CD4-positive, alpha-beta T cell treated with Interleukin-17A for 4 hours (primary cell): ENCODE measurements at regions not wholly inside any gene's neighbourhood (a gene's known extent, or its start where the extent isn't known, plus 50 kb on each side); places are given as distances from the start of the nearest gene placed in this dataset.

Source experiments
- DNase-seq: peaks from one replicate; pipeline ENCODE4 v3.0.0-alpha.2; 2020; ENCODE audit warnings: mixed read lengths

DNA sequence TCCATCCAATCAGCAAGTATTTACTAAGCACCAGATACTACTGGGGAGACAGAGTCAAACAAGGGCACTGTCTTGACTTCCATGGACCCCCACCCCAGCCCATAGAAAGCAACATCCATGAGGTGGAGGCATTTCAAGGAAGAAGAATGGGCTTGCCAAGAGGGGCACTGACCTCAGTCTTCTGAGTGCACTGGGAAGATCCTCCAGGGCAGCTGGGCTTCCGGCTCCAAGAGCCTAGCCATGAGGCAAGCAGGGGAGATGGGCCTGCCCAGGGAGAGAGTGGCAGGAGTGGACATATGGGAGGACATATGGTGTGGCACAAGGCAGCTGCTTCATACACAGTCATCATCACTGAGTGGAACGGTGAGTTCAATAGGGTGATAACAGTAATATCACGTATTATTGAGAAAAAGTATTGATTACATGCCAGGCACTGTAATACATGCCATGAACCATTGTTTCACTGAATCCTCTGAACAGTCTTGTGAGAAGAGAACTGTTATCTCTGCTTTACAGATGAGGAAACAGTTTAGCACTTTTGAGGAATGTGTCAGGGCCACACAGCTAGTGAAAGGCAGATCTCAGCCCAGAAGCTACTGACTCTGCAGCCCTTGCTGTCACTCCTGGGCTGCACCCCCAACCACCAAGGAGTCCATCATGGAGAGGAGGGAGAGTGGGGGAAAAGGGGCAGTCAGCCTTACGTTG lies 331.7 kb upstream of the ZMIZ1 start:
- DNase-seq: no peak

GRCh38 chr10:78737883-78738856 lies 330.6 kb upstream of the ZMIZ1 start:
- DNase-seq: no peak

DNA sequence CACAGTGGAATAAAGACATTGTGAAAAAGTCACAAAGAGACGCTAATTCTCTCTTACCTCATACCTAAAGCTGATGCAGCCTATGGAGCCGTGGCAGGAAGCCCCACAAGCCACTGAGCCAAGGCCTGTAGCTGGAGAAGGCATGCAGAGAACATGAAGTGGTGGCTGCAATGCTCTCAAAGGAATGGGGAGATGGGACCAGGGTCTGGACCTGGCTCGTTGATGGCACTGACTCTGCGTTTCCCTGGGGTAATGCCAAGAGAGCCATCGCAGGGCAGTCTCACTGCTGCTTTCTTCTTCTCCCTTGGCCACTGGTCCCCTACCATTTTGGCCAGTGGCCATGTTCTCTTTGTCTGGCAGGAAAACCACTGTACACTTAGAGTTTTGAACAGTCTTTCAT lies 329.9 kb upstream of the ZMIZ1 start:
- no peak for DNase-seq

DNA sequence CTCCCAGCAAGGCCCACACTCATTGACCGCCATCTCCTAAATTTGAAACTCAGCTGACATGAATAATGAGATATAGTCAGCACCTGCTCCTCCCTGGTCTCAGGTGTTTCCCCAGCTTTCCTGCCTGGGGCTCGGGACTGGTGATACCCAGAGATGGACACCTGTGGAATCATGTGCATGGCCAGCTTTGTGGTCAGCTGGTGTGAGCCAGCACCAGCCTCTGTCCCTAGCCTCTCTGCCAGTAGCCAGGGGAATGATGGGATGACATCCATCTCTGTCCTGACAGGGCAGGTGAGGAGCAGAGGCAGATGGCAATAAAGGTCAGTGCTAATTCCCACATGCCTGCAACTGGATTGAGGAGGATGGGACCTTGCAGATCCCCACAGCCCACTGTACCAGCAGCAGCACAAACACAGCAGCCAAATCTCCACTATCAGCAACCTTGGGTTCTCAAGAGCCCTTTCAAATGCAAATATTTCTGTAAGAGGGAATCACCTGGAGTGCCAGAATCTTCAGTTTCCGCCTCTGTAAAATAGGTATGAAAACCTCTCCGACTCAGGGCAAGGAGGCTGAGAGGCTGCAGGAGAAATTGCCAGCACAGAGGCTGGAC lies 329.2 kb upstream of the ZMIZ1 start:
- no peak for DNase-seq

GRCh38 chr10:78740976-78741915 lies 327.5 kb upstream of the ZMIZ1 start:
- no peak for DNase-seq

DNA sequence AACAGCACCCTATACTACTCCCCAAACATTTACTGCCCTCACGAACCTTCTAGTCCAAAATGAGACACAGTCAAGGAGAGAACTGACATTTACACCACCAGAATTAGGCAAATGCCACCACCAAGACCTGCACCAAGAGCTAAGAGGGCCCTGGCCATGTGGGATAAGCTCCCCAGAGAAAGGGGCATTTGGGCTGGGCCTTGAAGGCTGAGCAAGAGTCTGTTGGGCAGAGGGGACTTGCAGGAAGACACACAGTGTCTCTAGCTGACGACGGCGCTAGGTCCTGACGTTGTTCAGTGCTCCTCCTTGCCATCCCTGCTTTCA lies 326.4 kb upstream of the ZMIZ1 start:
- DNase-seq: no peak

- DNase-seq: no peak
These were observed 325.8 kb upstream of the ZMIZ1 start for GRCh38 chr10:78742730-78743615.

DNA sequence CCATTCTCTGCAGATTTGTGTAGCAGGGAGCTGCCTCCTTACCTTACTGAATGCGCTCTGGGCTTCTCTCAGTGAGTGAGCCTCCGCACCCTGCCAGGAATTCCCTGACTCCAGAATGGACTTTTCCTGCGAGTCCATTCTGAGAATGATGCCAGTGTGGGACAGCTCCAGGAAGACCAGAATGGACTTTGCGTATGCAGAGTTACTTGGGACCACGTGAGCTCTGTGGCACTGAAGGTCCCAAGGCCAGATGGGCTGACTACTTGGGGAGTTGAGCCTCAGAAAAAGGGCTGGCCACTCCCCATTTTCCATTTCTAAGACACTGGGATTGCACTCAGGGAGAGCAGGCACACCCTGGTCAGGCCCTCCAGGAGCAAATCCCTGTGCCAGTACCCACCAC lies 324.7 kb upstream of the ZMIZ1 start:
- DNase-seq: no peak

DNA sequence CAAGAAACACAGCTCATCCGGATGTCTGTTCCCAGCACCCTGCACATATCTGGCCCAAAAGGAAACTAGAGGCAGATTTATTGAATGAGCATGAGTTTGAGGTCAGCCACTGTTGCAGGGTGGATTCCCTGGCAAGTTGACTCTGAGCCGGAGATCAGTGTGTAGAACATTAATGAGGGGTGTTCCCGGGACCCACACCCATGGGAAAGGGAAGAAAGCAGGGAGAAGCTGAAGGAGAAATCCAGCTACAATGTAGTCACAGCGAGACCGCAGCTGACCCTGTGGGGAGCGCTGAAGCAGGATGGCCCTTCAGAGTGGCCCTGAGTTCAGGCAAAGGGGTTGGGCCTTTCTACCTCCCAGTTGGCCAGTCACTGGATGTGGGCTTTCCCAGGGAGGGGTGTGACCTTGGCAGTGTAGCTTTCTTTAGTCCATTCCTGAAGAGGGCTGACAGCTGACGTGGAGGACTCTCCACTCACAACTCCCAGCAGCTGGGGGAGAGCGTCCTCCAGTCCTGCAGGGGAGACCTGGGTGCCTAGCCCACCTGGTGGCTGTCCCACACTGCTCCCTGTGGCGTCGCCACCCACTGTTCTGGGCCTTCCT lies 324.2 kb upstream of the ZMIZ1 start:
- DNase-seq: no peak

DNA sequence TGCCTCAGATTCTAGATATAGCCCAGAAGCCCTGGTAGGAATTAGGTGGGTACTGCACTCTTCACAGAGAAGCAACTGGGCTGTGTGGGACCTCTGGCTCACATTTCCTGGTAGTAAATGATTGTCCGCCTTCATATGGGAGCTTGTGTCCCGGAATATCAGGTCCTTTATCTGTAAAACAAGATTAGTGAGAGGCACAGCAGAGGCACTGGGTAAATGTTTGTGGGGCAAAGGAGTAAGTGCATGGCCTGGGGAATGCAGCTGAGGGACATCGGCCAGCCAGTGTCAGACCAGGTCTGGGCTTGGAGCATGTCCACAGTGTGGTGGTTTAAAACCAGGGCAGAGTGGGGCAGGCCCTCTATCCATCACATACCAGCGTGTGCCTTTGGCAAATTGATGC lies 323.3 kb upstream of the ZMIZ1 start:
- DNase-seq: no peak

GRCh38 chr10:78746155-78746763 lies 322.5 kb upstream of the ZMIZ1 start:
- DNase-seq: no peak

- no peak for DNase-seq
These were observed 321.1 kb upstream of the ZMIZ1 start for GRCh38 chr10:78747401-78748234.

GRCh38 chr10:78748235-78748533 lies 320.6 kb upstream of the ZMIZ1 start:
- no peak for DNase-seq

DNA sequence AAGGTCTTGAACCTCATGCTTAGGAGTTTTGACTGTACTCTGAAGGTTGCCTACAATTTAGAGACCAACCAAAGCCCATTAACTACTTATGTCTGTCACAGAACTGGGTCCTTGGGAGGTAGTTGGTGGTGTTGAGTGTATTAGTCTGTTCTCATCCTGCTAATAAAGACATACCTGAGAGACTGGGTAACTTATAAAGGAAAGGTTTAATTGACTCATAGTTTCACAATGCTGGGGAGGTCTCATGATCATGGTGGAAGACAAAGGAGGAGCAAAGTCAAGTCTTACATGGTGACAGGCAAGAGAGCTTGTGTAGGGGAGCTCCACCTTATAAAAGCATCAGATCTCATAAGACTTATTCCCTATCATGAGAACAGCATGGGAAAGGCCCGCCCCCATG lies 319.6 kb upstream of the ZMIZ1 start:
- no peak for DNase-seq

DNA sequence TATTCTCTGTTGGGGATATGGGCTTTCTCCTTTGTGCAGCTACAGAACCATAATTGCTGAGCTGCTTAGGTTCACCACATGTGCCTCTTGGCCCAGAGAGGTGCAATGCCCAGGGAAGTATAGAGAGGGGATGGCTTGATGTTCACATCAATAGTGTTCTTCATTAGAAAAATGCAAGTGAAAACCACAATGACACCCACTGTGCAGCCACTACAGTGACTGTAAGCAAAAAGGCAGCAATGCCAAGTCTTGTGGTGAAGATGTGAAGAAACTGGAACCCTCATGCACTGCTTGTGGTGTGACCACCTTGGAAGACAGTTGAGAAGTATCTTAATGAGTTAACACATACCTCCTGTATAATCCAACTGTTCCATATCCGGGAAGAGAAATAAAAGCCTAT lies 318.9 kb upstream of the ZMIZ1 start:
- no peak for DNase-seq

DNA sequence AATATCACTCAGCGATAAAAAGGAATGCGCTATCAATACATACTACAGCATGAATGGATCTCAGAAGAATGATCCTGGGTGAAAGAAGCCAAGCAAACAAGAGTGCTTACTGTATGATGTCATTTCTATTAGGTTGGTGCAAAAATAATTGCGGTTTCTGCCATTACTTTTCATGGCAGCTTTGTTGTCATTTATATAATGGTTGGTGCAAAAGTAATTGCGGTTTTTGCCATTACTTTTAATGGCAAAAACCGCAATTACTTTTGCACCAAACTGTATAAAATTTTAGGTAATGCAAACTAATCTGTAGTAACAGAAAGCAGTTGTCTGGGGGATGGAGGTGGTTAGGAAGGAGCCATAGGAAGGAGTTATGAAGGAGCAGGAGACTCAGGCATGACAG lies 318.3 kb upstream of the ZMIZ1 start:
- no peak for DNase-seq

DNA sequence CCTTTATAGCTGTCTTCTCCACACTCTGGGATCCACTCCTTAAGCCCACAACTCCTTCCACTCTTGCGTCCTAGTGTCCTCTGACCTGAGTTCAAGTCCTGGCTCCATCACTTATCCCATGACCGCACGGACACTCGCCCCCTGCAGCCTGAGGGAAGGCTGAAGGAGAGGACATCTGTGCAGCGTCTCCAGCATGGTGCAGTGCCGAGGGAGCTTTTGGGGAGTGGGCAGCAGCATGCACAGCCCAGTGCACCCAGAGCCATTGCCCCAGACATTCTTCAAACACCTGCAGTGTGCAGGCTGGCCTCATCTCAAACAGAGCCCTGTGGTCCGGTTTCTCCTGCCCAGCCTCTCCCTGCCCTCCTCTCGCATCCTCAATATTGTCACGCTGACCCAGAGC lies 317.1 kb upstream of the ZMIZ1 start:
- DNase-seq: no peak

DNA sequence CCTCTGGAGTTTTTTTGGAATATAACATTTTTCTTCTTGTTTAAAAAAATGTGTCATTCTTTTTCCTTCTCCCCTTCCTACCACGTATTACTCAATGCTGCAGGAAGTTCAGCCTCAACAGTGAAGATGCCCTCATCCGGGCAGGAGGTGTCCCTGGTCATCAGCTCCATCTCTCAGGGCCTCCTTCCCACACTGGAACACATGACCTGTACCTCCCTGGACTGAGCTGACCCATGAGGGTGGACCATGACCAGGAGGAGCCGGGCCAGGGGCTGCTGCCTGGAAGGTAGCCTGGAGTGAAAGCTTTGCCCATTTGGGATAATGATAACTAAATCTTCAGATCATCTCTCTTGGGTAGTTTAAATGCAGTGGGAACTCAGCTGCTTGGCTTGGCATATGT lies 316.5 kb upstream of the ZMIZ1 start:
- no peak for DNase-seq

- DNase-seq: no peak
These were observed 316.1 kb upstream of the ZMIZ1 start for GRCh38 chr10:78752708-78753107.
